Hepatocyte (in vitro differentiated cells): ENCODE measurements at regions not wholly inside any gene's neighbourhood (a gene's known extent, or its start where the extent isn't known, plus 50 kb on each side); places are given as distances from the start of the nearest gene placed in this dataset.

Experiments
- EZH2 ChIP-seq: fragments of 200-600 bp; sonication (generic); IDR thresholded peaks from 2 replicates; pipeline ENCODE4 v1.6.1; 2016; ENCODE audit warnings: antibody characterized with exemption, mild to moderate bottlenecking, borderline replicate concordance
- EZH2phosphoT487 ChIP-seq: fragments of 200-600 bp; sonication (generic); IDR thresholded peaks from one replicate; pipeline ENCODE4 v1.6.1; 2018; ENCODE audit warnings: antibody characterized with exemption, mild to moderate bottlenecking, low read depth, moderate library complexity; ENCODE audit not compliant: unreplicated experiment, severe bottlenecking
- TF ChIP-seq, protein P1 (sequence below): fragments of 200-600 bp; sonication (generic); IDR thresholded peaks from 2 replicates; pipeline ENCODE4 v1.5.1; 2016; ENCODE audit warnings: antibody characterized with exemption, mild to moderate bottlenecking; ENCODE audit not compliant: poor library complexity

DNA sequence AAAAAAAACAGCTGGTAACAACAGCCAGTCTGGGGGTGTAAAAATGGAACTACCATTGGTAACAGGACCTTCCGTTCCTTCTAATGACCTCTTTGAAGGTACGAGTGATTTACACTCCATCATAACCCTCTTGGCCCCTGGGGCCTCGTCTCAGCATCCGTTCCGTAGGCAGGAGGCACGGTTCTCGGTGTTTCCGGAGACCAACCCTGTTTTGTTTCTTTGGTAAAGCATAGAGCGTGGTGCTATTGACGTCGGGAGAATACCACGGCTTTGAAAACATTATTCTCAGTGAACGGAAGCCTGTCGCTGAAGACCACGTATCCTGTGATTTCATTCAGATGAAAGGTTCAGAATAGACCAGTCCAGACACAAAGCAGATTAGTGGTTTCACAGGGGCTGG is 198.9 kb downstream of the ASMT start:
- TF ChIP-seq, protein P1, sequence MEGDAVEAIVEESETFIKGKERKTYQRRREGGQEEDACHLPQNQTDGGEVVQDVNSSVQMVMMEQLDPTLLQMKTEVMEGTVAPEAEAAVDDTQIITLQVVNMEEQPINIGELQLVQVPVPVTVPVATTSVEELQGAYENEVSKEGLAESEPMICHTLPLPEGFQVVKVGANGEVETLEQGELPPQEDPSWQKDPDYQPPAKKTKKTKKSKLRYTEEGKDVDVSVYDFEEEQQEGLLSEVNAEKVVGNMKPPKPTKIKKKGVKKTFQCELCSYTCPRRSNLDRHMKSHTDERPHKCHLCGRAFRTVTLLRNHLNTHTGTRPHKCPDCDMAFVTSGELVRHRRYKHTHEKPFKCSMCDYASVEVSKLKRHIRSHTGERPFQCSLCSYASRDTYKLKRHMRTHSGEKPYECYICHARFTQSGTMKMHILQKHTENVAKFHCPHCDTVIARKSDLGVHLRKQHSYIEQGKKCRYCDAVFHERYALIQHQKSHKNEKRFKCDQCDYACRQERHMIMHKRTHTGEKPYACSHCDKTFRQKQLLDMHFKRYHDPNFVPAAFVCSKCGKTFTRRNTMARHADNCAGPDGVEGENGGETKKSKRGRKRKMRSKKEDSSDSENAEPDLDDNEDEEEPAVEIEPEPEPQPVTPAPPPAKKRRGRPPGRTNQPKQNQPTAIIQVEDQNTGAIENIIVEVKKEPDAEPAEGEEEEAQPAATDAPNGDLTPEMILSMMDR = no peak
- TF ChIP-seq EZH2 (no peak), EZH2phosphoT487 (no peak)
